HepG2 (cell line): ENCODE measurements at regions not wholly inside any gene's neighbourhood (a gene's known extent, or its start where the extent isn't known, plus 50 kb on each side); places are given as distances from the start of the nearest gene placed in this dataset.

Experiments used
- ATAC-seq: fragments of 200-7000 bp; cut with Tn5 transposase; 3 replicates; pipeline ENCODE4 v1.9.1; 2020; ENCODE audit warnings: mild to moderate bottlenecking, moderate library complexity
- BruUV-seq: library from RNA; stranded (reverse); fragments of 400-500 nt; replicated peaks from 2 replicates; lab custom pipeline; 2021; lab: Mats Ljungman, UMichigan
- CTCF ChIA-PET: fragments of 300-600 bp; formaldehyde crosslinking; extraction: SDS; loops from one replicate; lab custom pipeline; 2021; ENCODE audit warnings: low total read pairs, inconsistent platforms, low intra/inter-chr PET ratio; lab: Yijun Ruan, JAX
- POLR2A ChIA-PET: fragments of 350-600 bp; sonication (Branson Sonifier 250); formaldehyde crosslinking; loops from one replicate; lab custom pipeline; 2020; ENCODE audit warnings: antibody characterized with exemption, inconsistent platforms; lab: Yijun Ruan, JAX
- DNase-seq: peaks from one replicate; pipeline ENCODE4 v3.0.0-alpha.2; 2015; ENCODE audit warnings: low spot score
- FAIRE-seq: peaks from 3 replicates; lab custom pipeline; 2011; peaks lifted over from hg19 to GRCh38; lab: Jason Lieb, UNC
- H2AFZ ChIP-seq: one replicate; pipeline ENCODE4 v1.6.1; 2011; ENCODE audit warnings: low read length, inconsistent platforms
- H3K27ac ChIP-seq: fragments of 300-600 bp; 3 replicates; pipeline ENCODE4 v1.8.0; 2011; ENCODE audit warnings: mixed run types, mild to moderate bottlenecking, mixed read lengths, low read length, inconsistent platforms; ENCODE audit not compliant: insufficient read depth; ENCODE audit errors: extremely low read length
- H3K27me3 ChIP-seq, 2 experiments: fragments of 200-600 bp in 1 of 2; 2 replicates in 1 of 2; 3 replicates in 1 of 2; pipeline versions ENCODE4 v1.6.0 to v1.8.0; 2011; ENCODE audit warnings: low read length in 2 of 2, mild to moderate bottlenecking in 2 of 2, moderate library complexity in 2 of 2, inconsistent platforms in 1 of 2; ENCODE audit not compliant: insufficient read depth in 2 of 2, control insufficient read depth in 1 of 2
- H3K36me3 ChIP-seq, 2 experiments: fragments of 200-600 bp in 1 of 2; replicated peaks in 1 of 2; 2 replicates in 1 of 2; 3 replicates in 1 of 2; pipeline versions ENCODE4 v1.5.1 to v1.8.0; 2011; ENCODE audit warnings: low read length in 2 of 2, inconsistent platforms in 1 of 2; ENCODE audit not compliant: insufficient read depth in 2 of 2, control insufficient read depth in 1 of 2
- H3K4me1 ChIP-seq: 2 replicates; pipeline ENCODE4 v1.5.1; 2012; ENCODE audit warnings: low read length, inconsistent platforms; ENCODE audit not compliant: insufficient read depth
- H3K4me2 ChIP-seq: 2 replicates; pipeline ENCODE4 v1.6.0; 2011; ENCODE audit warnings: low read depth, low read length, inconsistent platforms
- H3K4me3 ChIP-seq, 3 experiments: fragments of 200-600 bp in 1 of 3; sonication (generic), shearing (Covaris generic) in 1 of 3; replicated peaks in 1 of 3; 2 replicates each; pipeline ENCODE4 v1.5.1; 2011 to 2016; ENCODE audit warnings: low read length in 3 of 3, inconsistent platforms in 2 of 3, low read depth in 2 of 3, mild to moderate bottlenecking in 2 of 3, control low read depth in 1 of 3, mixed read lengths in 1 of 3; ENCODE audit not compliant: insufficient read depth in 1 of 3
- H3K79me2 ChIP-seq: one replicate; pipeline ENCODE4 v1.6.1; 2011; ENCODE audit warnings: low read length, inconsistent platforms; ENCODE audit not compliant: insufficient read depth
- H3K9ac ChIP-seq: 2 replicates; pipeline ENCODE4 v1.6.0; 2011; ENCODE audit warnings: mild to moderate bottlenecking, low read depth, low read length, inconsistent platforms; ENCODE audit not compliant: insufficient read depth
- H3K9me3 ChIP-seq: 2 replicates; pipeline ENCODE4 v1.5.1; 2012; ENCODE audit warnings: mild to moderate bottlenecking, low read length
- H4K20me1 ChIP-seq: 2 replicates; pipeline ENCODE4 v1.6.0; 2011; ENCODE audit warnings: inconsistent platforms, mild to moderate bottlenecking, low read length, moderate library complexity; ENCODE audit not compliant: insufficient read depth
- GATAD2A ChIP-seq: IDR thresholded peaks from 2 replicates; pipeline ENCODE4 v1.6.1; 2016
- HDAC6 ChIP-seq: fragments of 200-600 bp; sonication (generic); IDR thresholded peaks from 2 replicates; pipeline ENCODE4 v1.7.0; 2017; ENCODE audit warnings: mild to moderate bottlenecking, antibody characterized with exemption, low read length, low read depth
- IKZF1 ChIP-seq: fragments of 450-650 bp; IDR thresholded peaks from 2 replicates; pipeline ENCODE4 v1.7.1; 2016
- SIN3A ChIP-seq: IDR thresholded peaks from 2 replicates; pipeline ENCODE4 v1.6.1; 2011; ENCODE audit warnings: low read depth, mild to moderate bottlenecking, control low read depth, low read length, borderline replicate concordance
- TGIF2 ChIP-seq: IDR thresholded peaks from 2 replicates; pipeline ENCODE4 v1.6.1; 2016; ENCODE audit warnings: control low read depth, missing compliant biosample characterization
- THYN1 ChIP-seq: sonication (generic); formaldehyde crosslinking; IDR thresholded peaks from 2 replicates; pipeline ENCODE4 v1.8.1; 2023; ENCODE audit warnings: low read depth, mild to moderate bottlenecking, moderate library complexity, missing genetic modification reagents, borderline replicate concordance
- ZHX1 ChIP-seq: sonication (generic); formaldehyde crosslinking; IDR thresholded peaks from 2 replicates; pipeline ENCODE4 v1.8.1; 2022; ENCODE audit warnings: low read depth, mild to moderate bottlenecking, missing genetic modification reagents
- ZNF407 ChIP-seq: sonication (generic); formaldehyde crosslinking; IDR thresholded peaks from one replicate; pipeline ENCODE4 v1.5.1; 2020; ENCODE audit warnings: mild to moderate bottlenecking, missing genetic modification reagents; ENCODE audit errors: not compliant biosample characterization
- ZNF564 ChIP-seq: sonication (generic); formaldehyde crosslinking; IDR thresholded peaks from 2 replicates; pipeline ENCODE4 v1.8.1; 2023; ENCODE audit warnings: mild to moderate bottlenecking, missing genetic modification reagents
- ZNF619 ChIP-seq: sonication (generic); formaldehyde crosslinking; IDR thresholded peaks from 2 replicates; pipeline ENCODE4 v1.4.0; 2020; ENCODE audit warnings: mild to moderate bottlenecking, missing genetic modification reagents
- ZNF737 ChIP-seq: sonication (generic); formaldehyde crosslinking; IDR thresholded peaks from 2 replicates; pipeline ENCODE4 v1.5.0; 2020; ENCODE audit warnings: missing genetic modification reagents, mild to moderate bottlenecking, borderline replicate concordance
- ZNF775 ChIP-seq: sonication (generic); formaldehyde crosslinking; IDR thresholded peaks from 2 replicates; pipeline ENCODE4 v1.4.0; 2020; ENCODE audit warnings: missing genetic modification reagents, mild to moderate bottlenecking, moderate library complexity, borderline replicate concordance
- ZNF781 ChIP-seq: sonication (generic); formaldehyde crosslinking; IDR thresholded peaks from 2 replicates; pipeline ENCODE4 v1.5.1; 2020; ENCODE audit warnings: borderline replicate concordance, mild to moderate bottlenecking, missing genetic modification reagents; ENCODE audit errors: not compliant biosample characterization
- WGBS: methylation state at CpG from one replicate; pipeline ENCODE4 v1.1.6; 2017; ENCODE audit warnings: low lambda C conversion rate; 5-methylcytosine and 5-hydroxymethylcytosine counted together
- in situ Hi-C: cut with HindIII; loops from 2 replicates; pipeline ENCODE4 v1.10.0; 2017; ENCODE audit warnings: low pct_unique_long_range_greater_than_20kb; ENCODE audit not compliant: extremely low pct_ligation_motif_present
- intact Hi-C: fragments of 100-400 bp; cut with micrococcal nuclease; formaldehyde crosslinking; loops from one replicate; pipeline ENCODE4 v1.10.0; 2022; ENCODE audit not compliant: unreplicated experiment

DNA sequence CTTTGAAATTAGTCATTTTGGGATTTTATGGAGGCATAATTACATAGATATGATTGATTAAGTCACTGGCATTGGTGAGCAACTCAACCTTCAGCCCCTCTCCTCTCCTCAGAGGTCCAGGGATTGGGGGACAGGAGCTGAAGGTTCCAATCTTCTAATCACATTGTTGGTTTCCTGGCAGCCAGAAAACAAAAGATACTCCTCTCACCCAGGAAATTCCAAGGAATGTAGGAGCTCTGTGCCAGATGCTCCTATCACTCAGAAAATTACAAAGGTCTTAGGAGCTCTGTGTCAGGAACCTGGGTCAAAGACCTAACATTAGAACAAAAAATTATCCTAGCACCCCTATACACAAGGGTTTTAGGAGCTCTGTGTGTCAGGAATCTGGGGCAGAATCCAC, 679.7 kb upstream of the ID4 start (continued):
- TF ChIP-seq ZHX1 (CRISPR knock-in tag) (no peak), HDAC6 (no peak)

DNA sequence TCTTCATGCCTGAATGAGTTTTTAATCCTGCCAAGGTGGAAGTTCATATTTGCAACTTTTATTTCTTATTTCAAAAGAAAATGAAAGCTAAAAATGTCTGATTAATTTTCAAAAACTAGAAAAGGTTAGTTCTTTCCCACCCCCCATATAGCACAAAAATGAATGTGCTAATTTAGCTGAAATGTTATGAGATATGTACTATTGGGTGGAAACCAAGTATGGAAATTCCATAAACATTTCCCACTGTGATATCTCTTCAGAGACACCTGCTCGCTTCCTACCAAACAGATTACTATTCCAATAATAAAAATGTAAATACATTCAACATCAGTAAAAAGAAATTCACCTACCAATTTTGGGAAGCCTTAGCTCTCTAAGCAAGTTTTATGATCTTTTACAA, 678.6 kb upstream of the ID4 start:
- H3K36me3 ChIP-seq = no peaks in the 10 kb centered on the region
- no peak for FAIRE-seq
- peaks cover 84% of the 10 kb centered on the region for H3K9me3 ChIP-seq
- intact Hi-C loops = no loop called here
- H3K4me1 ChIP-seq = no peaks in the 10 kb centered on the region
- TF ChIP-seq TGIF2 (CRISPR knock-in tag) = no peak
- no peak for TF ChIP-seq THYN1 (CRISPR knock-in tag)
- TF ChIP-seq ZNF737 (CRISPR knock-in tag) = no peak
- no peak for TF ChIP-seq IKZF1
- TF ChIP-seq GATAD2A (CRISPR knock-in tag) = no peak
- no peak for TF ChIP-seq ZNF564 (CRISPR knock-in tag)
- no peak for TF ChIP-seq SIN3A
- no peak for TF ChIP-seq ZNF775 (CRISPR knock-in tag)
- TF ChIP-seq ZNF407 (CRISPR knock-in tag) = no peak
- no peak for TF ChIP-seq ZNF619 (CRISPR knock-in tag)
- TF ChIP-seq ZNF781 (CRISPR knock-in tag) = no peak
- TF ChIP-seq, all 625 proteins: peak for 0
- ATAC-seq = no peak
- Histone ChIP-seq H3K79me2 (no peaks in the 10 kb centered on the region), H3K9ac (no peak overlapping the region), H2AFZ (no peak overlapping the region), H3K27ac (no peak overlapping the region), H3K27me3 (no peaks in the 10 kb centered on the region), H3K4me2 (no peak overlapping the region), H3K4me3 (no peak overlapping the region), H4K20me1 (no peaks in the 10 kb centered on the region)
- ChIA-PET POLR2A (no interaction called here), CTCF (no interaction called here)
- in situ Hi-C loops = no loop called here
- no peak for DNase-seq
- WGBS = 5% methylated on average over 1 of the region's 1 CpG
- no TSS peak for BruUV-seq
